WTC11 (cell line): ENCODE measurements at regions not wholly inside any gene's neighbourhood (a gene's known extent, or its start where the extent isn't known, plus 50 kb on each side); places are given as distances from the start of the nearest gene placed in this dataset.

Experiments
- ATAC-seq: fragments of 200-7000 bp; cut with Tn5 transposase; 2 replicates; pipeline ENCODE4 v1.10.0; 2021; ENCODE audit warnings: mild to moderate bottlenecking, moderate library complexity
- CTCF ChIA-PET: fragments of 300-600 bp; sonication (Branson Sonifier 250); formaldehyde crosslinking; loops from one replicate; lab custom pipeline; 2021; ENCODE audit warnings: antibody characterized with exemption; lab: Charles Lee
- POLR2A ChIA-PET: fragments of 350-600 bp; sonication (Branson Sonifier 250); formaldehyde crosslinking; loops from one replicate; lab custom pipeline; 2021; ENCODE audit warnings: antibody characterized with exemption; lab: Charles Lee
- DNase-seq: peaks from one replicate; pipeline ENCODE4 v3.0.0; 2021; ENCODE audit warnings: low spot score
- H3K27ac Mint-ChIP-seq: 2 replicates; pipeline ENCODE4 v1.8.0; 2021; ENCODE audit warnings: mixed read lengths
- H3K27me3 Mint-ChIP-seq: 2 replicates; pipeline ENCODE4 v1.8.0; 2021; ENCODE audit warnings: low read depth, mild to moderate bottlenecking, moderate library complexity, mixed read lengths
- H3K36me3 Mint-ChIP-seq: 2 replicates; pipeline ENCODE4 v1.8.0; 2021; ENCODE audit warnings: mixed read lengths
- H3K4me1 Mint-ChIP-seq: 2 replicates; pipeline ENCODE4 v1.8.0; 2022; ENCODE audit warnings: mixed read lengths
- H3K4me3 Mint-ChIP-seq: 2 replicates; pipeline ENCODE4 v1.8.0; 2021; ENCODE audit warnings: mild to moderate bottlenecking, moderate library complexity, mixed read lengths
- H3K9me3 Mint-ChIP-seq: 2 replicates; pipeline ENCODE4 v1.8.0; 2021; ENCODE audit warnings: mixed read lengths
- CDX4 ChIP-seq: fragments of 250-450 bp; sonication (Bioruptor Pico); IDR thresholded peaks from 2 replicates; pipeline ENCODE4 v1.9.0; 2021; ENCODE audit warnings: moderate library complexity, mild to moderate bottlenecking, inconsistent platforms, borderline replicate concordance
- E2F1 ChIP-seq: sonication (generic); formaldehyde crosslinking; IDR thresholded peaks from 2 replicates; pipeline ENCODE4 v1.8.0; 2022; ENCODE audit warnings: mild to moderate bottlenecking, missing genetic modification reagents
- E2F5 ChIP-seq: sonication (generic); formaldehyde crosslinking; IDR thresholded peaks from 2 replicates; pipeline ENCODE4 v1.8.1; 2022; ENCODE audit warnings: mild to moderate bottlenecking, moderate library complexity, missing genetic modification reagents
- ERG ChIP-seq: fragments of 250-450 bp; sonication (Bioruptor Pico); IDR thresholded peaks from 2 replicates; pipeline ENCODE4 v1.8.0; 2021; ENCODE audit warnings: mild to moderate bottlenecking
- FOXP1 ChIP-seq: sonication (generic); formaldehyde crosslinking; IDR thresholded peaks from 2 replicates; pipeline ENCODE4 v1.8.0; 2022; ENCODE audit warnings: missing genetic modification reagents, mild to moderate bottlenecking, moderate library complexity, borderline replicate concordance
- IRF2 ChIP-seq: sonication (generic); formaldehyde crosslinking; IDR thresholded peaks from 2 replicates; pipeline ENCODE4 v1.8.0; 2022; ENCODE audit warnings: low read depth, missing genetic modification reagents, borderline replicate concordance
- NR2C2 ChIP-seq: sonication (generic); formaldehyde crosslinking; IDR thresholded peaks from 2 replicates; pipeline ENCODE4 v1.8.0; 2022; ENCODE audit warnings: mild to moderate bottlenecking, missing genetic modification reagents
- OVOL2 ChIP-seq: fragments of 250-450 bp; sonication (Bioruptor Pico); IDR thresholded peaks from 2 replicates; pipeline ENCODE4 v1.9.0; 2021; ENCODE audit warnings: mild to moderate bottlenecking, borderline replicate concordance
- PREB ChIP-seq: sonication (generic); formaldehyde crosslinking; IDR thresholded peaks from 2 replicates; pipeline ENCODE4 v1.8.1; 2022; ENCODE audit warnings: mild to moderate bottlenecking, missing genetic modification reagents, moderate library complexity, borderline replicate concordance
- PRRX2 ChIP-seq: fragments of 250-450 bp; sonication (Bioruptor Pico); IDR thresholded peaks from 2 replicates; pipeline ENCODE4 v1.8.0; 2021; ENCODE audit warnings: mild to moderate bottlenecking
- RORB ChIP-seq: fragments of 250-450 bp; sonication (Bioruptor Pico); IDR thresholded peaks from 2 replicates; pipeline ENCODE4 v1.9.0; 2021; ENCODE audit warnings: mild to moderate bottlenecking
- USF1 ChIP-seq: sonication (generic); formaldehyde crosslinking; IDR thresholded peaks from 2 replicates; pipeline ENCODE4 v1.8.0; 2022; ENCODE audit warnings: mild to moderate bottlenecking, missing genetic modification reagents
- ZNF281 ChIP-seq: sonication (generic); formaldehyde crosslinking; IDR thresholded peaks from 2 replicates; pipeline ENCODE4 v1.8.0; 2023; ENCODE audit warnings: mild to moderate bottlenecking, missing genetic modification reagents
- ZNF425 ChIP-seq: fragments of 250-450 bp; sonication (Bioruptor Pico); conservative IDR thresholded peaks from 2 replicates; pipeline ENCODE4 v1.9.0; 2021; ENCODE audit warnings: mild to moderate bottlenecking

- ATAC-seq (no peak), DNase-seq (no peak)
- peaks cover 49% of the 10 kb centered on the region for H3K36me3 Mint-ChIP-seq
- no peaks in the 10 kb centered on the region for H3K4me1 Mint-ChIP-seq
- H3K27me3 Mint-ChIP-seq = peaks cover 9% of the 10 kb centered on the region
- peaks cover 46% of the 10 kb centered on the region for H3K9me3 Mint-ChIP-seq
- no peak for TF ChIP-seq E2F5
- no peak for TF ChIP-seq NR2C2 (CRISPR knock-in tag)
- TF ChIP-seq PREB (CRISPR knock-in tag) = no peak
- no peak for TF ChIP-seq IRF2 (CRISPR knock-in tag)
- CTCF ChIA-PET = no interaction called here
- POLR2A ChIA-PET = no interaction called here
- H3K4me3 Mint-ChIP-seq = no peak overlapping the region
- H3K27ac Mint-ChIP-seq = no peak overlapping the region
These were observed 1515.9 kb upstream of the DEFB115 start for GRCh38 chr20:29741594-29741893.

- H3K4me3 Mint-ChIP-seq = no peak overlapping the region
- H3K27ac Mint-ChIP-seq = no peak overlapping the region
- ChIA-PET CTCF (no interaction called here), POLR2A (no interaction called here)
- no peak for TF ChIP-seq RORB
- TF ChIP-seq CDX4 (CRISPR knock-in tag) = no peak
- no peak for TF ChIP-seq OVOL2 (CRISPR knock-in tag)
- no peak for TF ChIP-seq ZNF281 (CRISPR knock-in tag)
- TF ChIP-seq ZNF425 (CRISPR knock-in tag) = no peak
- TF ChIP-seq ERG (CRISPR knock-in tag) = no peak
- no peak for TF ChIP-seq E2F1 (CRISPR knock-in tag)
- TF ChIP-seq USF1 = no peak
- TF ChIP-seq PRRX2 (CRISPR knock-in tag) = no peak
- no peak for TF ChIP-seq FOXP1 (CRISPR knock-in tag)
- peaks cover 52% of the 10 kb centered on the region for H3K36me3 Mint-ChIP-seq
- ATAC-seq (no peak), DNase-seq (no peak)
- H3K4me1 Mint-ChIP-seq = no peaks in the 10 kb centered on the region
- H3K9me3 Mint-ChIP-seq = peaks cover 50% of the 10 kb centered on the region
- H3K27me3 Mint-ChIP-seq = peaks cover 11% of the 10 kb centered on the region
These were observed 1515.4 kb upstream of the DEFB115 start for GRCh38 chr20:29741894-29742698.
